A549 (cell line): ENCODE measurements at regions not wholly inside any gene's neighbourhood (a gene's known extent, or its start where the extent isn't known, plus 50 kb on each side); places are given as distances from the start of the nearest gene placed in this dataset.

Experiments used
- small RNA-seq, 6 experiments: library from RNA; depleted of rRNA; stranded (forward); fragments of <200 nt; gene quantifications; one replicate each; pipeline ENCODE3, GENCODE V24; 2012

Small RNA genes lying in the stretch of these regions (small RNA-seq; reads per million reads assigned to genes)
- gene AC016831.3 (0 reads per million in 6 experiments), gene RNU6-1010P (0 reads per million in 6 experiments)
